CMK (cell line): ENCODE measurements at regions not wholly inside any gene's neighbourhood (a gene's known extent, or its start where the extent isn't known, plus 50 kb on each side); places are given as distances from the start of the nearest gene placed in this dataset.
"Not testable (repeated sequence)": the region's sequence is repeated elsewhere in the genome, so short reads cannot be mapped to it uniquely, and the experiment has no call there.

ENCODE experiments used
- DNase-seq: peaks from one replicate; pipeline ENCODE4 v3.0.0-alpha.2; 2010; ENCODE audit warnings: low read depth

DNA sequence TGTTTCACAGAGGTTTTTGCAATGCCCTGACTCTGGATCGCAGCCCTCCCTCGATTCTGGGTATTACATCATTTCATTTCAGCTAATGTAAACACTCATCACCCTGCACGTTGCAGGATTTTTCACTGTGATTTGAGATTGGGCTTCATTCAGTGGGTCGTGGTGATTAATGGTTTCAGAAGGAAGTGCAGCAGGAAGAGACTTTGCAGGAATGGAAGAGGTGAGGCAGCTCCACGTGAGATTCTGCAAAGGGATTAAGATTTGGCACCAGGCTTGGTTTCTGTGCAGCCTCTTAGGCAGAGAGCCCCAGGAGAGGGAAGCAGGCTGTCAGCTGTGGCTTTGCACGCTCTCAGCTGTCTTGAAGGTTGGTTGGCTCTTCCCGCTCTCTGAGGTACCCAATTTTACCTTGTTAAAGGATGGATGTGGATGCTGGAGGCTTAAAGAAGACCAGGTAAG lies 95.2 kb downstream of the PLCE1 start:
- DNase-seq, result no peak

- no peak for DNase-seq
These were observed 97.9 kb downstream of the PLCE1 start for GRCh38 chr10:94091649-94092048.

DNA sequence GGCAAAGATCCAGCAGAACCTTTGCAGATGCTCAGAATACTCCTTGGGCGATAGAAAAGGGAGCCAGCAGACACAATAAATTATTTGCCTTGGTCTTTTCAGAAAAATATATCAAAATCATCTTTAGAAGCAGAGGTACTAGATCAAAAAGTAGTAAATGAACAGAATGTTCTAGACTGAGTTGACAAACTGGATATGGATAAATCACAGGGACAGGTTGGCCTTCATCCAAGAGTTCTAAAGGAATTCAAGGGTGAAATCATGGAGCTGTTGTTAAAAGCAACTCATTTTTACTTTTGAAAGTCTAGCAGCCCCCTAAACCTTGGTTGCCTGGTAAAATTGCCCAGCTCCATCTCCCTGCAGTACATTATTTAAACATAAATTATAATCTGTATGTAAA lies 99.1 kb downstream of the PLCE1 start:
- no peak for DNase-seq

DNA sequence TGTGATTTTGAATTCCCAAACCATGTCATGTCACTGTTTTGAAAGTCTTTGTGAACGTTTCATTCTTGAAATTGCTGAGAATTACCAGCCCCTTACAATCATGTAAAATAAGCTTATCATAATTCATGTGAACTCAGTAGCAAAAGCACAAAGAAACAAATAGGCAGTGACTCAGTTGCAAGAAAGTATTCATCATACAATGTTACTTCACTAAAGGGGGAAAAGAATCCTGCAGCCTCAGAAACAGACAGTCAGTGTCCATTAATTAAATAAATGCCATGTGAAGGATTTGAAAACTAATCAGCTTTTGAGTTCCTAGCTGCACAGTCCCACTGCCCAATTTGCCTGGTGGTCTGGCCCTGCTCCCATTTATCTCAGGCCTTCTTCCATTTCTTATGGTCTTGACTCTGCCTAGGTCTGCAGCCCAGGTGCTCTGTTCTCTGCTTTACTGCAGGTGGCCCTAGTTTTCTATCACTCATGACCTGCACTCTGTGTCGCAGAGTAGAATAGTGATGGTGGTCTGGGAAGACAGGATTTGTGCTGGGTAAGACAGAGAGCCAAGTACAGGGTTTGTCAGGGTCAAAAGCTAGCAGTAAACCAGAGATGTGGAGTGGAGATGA lies 99.7 kb downstream of the PLCE1 start:
- DNase-seq, result no peak

DNA sequence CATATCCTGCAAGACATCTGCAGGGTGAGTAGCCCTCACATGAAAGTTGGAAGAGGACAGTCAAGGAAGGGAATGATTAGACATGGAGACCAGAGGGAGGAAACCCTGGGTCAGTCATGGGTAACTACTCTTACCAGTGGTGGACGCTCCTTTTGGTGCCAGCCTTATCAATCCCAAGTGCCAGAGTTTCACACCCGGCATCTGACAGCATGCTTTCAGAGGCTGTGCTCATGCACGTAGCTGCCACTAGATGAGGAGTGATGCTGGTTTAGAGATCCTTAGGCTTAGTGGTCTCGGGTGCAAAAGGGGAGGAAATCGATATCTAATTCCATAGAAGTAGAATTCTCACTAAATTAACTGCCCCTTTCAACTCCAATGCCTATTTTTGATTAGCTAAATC lies 100.8 kb downstream of the PLCE1 start:
- no peak for DNase-seq

GRCh38 chr10:94097656-94098055 lies 103.9 kb downstream of the PLCE1 start:
- no peak for DNase-seq

- DNase-seq, result no peak
These were observed 105.2 kb downstream of the PLCE1 start for GRCh38 chr10:94098896-94099295.

DNA sequence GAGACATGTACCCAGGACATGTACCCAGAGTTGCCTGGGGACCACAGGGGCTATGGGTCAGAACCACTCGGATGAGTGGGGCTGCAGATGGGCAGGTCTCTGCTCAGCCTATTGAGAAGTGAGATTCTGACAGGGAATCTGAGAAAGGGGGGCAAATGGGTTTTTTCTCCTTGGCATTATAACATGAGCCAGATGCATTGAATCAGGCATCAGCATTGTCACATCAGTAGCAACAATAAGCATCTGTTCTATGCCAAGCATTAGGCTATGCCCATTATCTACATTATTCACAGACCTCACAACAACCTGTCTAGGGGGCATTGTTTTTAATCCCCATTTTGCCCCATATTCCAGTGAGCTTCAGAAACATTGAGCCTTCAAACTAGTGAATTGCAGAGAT lies 108.2 kb downstream of the PLCE1 start:
- no peak for DNase-seq

GRCh38 chr10:94102436-94102835 lies 108.7 kb downstream of the PLCE1 start:
- no peak for DNase-seq

DNA sequence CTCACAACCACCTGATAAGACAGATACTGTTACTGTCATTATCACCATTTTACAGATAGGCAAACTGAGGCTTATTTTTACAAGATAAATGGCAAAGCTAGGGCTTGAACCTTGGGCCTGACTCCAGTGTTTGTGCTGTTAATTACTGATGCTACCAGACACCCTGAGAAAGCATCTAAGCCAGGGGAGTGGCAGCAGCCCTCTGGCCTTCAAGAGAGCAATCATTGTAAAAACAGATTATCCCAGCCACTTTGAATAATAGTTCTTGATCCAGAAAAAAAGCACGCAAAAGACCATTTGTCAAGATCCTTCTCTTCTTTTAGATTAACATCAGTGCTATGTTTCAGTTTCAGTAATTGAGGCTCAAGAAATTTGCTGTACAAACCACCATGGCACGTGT lies 109.5 kb downstream of the PLCE1 start:
- DNase-seq, result no peak

DNA sequence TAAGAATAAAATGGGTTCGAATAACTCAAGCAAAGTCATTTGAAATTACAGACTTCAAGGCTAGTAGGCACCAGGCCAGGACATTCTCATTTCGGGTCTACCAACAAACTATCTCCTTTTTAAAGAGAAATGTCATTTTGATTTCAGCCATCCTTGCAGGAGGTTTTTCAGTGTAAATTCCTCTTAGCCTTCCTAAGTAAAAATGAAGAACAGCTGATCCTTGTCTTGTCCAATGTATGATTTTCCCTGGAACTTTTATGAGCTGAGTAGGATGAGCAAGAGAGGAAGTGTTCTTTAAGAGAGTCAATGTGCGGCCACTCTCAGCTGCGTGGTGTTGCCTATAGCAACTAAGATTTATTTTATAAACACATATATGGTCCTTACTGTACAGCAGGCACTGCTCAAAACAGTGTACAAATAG lies 110.1 kb downstream of the PLCE1 start:
- DNase-seq, result no peak

DNA sequence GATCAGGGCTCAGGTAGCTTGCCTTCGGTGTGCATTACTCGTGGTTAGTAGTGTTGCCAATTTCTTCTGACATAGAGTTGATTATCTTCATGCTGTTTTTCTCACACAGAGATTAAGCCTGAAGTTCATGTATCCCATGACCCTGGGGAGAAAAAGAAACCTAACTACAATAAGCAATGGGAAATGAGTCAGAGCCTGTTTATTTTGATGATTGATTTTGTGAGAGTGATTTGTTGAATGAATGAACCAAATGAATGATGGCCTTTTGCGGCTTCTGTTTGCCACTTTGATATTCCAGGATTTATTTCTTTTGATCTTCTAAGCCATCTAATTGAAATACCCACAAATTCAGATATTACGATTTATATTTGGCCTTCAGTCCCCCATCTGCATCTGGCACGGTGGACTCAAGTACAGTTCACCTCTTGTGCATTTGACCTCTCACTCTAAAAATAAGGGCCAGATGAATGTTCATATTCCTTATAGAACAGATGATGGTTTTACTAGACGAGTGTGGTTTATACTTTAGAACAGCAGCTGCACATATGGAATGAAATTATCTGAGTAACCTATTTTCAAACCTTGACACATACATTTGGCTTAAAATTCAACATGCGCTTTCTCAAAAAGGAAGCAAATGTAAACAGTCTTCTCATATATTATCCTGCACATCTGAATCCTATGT lies 110.7 kb downstream of the PLCE1 start:
- no peak for DNase-seq

GRCh38 chr10:94105226-94105625 lies 111.5 kb downstream of the PLCE1 start:
- no peak for DNase-seq

DNA sequence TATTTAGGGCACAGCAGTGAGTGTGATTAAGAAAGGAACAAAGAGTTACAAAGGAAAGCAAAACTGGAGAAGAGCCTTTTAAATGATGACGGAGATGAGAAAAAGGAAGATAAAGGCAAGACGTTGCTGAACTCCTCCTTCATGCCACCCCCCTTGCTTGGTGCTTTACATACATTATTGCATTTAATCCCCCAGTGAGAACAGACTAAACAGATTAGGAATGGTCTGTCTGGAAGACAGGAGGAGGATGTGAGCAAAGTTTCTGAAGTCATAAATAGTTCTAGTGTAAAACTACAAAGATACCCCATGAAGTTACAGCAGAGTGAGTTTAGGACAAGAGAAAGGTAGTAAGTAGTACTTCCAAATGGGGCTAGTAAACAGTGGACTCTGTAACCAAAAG lies 113.5 kb downstream of the PLCE1 start:
- no peak for DNase-seq

DNA sequence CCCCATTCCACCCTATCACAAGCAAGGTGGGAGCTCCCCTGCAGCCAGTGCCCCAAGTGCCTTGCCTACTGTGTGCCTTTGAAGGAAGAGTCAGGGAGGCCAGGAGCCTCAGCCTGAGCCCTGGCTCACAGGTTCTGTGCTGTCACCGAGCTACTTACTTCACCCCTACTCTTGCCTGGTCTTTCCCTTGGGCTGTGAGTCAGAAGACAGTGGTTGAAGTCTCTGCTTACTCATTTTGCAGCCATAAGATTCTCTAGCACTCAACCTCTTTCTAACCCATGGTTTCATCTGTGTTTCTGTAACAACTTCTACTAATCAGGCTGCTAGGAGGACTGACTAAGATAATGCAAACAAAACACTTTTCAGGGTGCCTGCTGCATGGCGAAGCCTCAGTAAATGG lies 114.5 kb downstream of the PLCE1 start:
- DNase-seq, result no peak

- DNase-seq, result no peak
These were observed 117.6 kb downstream of the PLCE1 start for GRCh38 chr10:94111367-94111766.

DNA sequence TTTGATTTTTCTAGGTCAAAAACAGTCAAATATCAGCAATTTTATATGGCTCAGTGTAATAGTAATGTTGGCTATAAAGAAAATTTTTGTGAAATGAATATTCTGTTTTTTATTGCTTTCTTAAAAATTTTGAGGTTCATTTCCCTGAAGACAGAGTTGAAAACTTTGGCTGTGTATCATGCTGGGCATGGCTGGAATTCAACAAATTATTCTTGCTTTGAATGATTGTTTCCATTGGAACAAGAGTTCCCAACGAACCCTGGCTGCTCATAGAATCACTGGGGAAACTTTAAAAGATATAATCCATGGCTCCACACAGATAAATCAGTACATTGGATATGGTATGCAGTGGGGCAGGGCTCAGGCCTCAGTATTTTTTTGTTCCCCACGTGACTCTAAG lies 118.6 kb downstream of the PLCE1 start:
- no peak for DNase-seq

GRCh38 chr10:94115725-94116124 lies 122.0 kb downstream of the PLCE1 start:
- DNase-seq, result no peak

DNA sequence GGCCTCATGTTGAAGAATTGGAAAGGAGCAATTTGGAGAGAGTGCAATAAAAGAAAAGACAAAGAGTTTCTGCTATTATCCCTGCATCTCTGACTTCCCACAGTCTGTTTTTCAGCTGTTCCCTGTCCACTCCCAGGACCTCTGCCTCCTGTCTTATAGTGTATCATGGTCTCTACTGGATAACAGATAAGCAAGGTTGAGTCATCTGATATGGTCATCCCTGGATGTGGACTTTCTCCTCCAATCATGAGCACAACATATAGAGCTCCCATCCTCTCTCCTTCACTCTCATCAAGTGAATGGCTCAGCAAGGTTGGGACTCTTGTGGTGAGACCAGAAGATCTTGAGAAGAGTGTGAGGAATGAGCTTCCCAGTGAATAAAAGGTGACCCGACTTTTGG lies 123.1 kb downstream of the PLCE1 start:
- no peak for DNase-seq

DNA sequence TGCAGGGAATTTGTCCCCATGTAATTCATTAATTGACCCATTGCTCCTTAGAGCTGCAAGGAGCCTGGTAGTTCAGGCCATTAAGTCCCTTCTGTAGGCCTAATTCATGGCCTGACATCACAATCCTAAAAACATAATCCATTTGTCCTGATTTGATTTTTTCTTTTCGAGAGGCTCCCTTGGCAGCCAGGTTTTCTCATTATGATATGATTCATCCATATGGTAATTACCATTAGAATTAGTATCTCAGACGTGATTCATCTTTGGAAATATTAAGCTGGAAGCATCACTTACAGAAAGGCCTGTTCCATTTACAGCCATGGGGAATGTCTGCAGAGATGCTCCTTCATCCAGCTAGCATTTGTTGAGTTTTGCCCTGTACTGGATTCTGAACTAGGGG lies 128.5 kb downstream of the PLCE1 start:
- DNase-seq, result no peak

GRCh38 chr10:94123258-94123995 lies 129.7 kb downstream of the PLCE1 start:
- no peak for DNase-seq

GRCh38 chr10:94124147-94124546 lies 130.4 kb downstream of the PLCE1 start:
- not testable (repeated sequence) for DNase-seq

GRCh38 chr10:94125268-94125667 lies 131.5 kb downstream of the PLCE1 start:
- not testable (repeated sequence) for DNase-seq
